Activated T-cell treated with anti-CD3 and anti-CD28 coated beads, Interleukin-2, amount 50 U/mL, for 48 hours (primary cell): ENCODE measurements at regions not wholly inside any gene's neighbourhood (a gene's known extent, or its start where the extent isn't known, plus 50 kb on each side); places are given as distances from the start of the nearest gene placed in this dataset.
"Not testable (repeated sequence)": the region's sequence is repeated elsewhere in the genome, so short reads cannot be mapped to it uniquely, and the experiment has no call there.

ENCODE experiments used
- DNase-seq, 2 experiments: peaks; one replicate each; pipeline ENCODE4 v3.0.0-alpha.2; 2020

DNA sequence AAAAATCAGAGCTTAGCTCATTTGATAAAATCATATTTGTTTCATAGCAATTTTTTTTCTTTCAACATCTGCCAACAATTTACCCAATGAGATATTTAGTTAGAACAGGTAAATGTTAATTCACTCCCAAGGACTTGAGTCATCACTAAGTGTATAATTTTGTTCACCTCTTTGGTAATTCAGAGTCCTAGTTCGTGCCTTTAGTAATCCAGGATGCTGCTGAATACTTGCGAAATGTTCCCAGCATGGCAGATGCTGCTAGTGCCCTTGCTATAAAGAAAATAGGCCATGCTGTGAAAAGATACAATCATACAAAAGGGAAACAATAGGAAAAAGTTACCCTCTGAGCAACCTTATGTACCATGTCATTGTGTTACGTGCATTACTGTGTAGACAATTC, 210.5 kb downstream of the CSNK1G3 start:
- DNase-seq = no peak

DNA sequence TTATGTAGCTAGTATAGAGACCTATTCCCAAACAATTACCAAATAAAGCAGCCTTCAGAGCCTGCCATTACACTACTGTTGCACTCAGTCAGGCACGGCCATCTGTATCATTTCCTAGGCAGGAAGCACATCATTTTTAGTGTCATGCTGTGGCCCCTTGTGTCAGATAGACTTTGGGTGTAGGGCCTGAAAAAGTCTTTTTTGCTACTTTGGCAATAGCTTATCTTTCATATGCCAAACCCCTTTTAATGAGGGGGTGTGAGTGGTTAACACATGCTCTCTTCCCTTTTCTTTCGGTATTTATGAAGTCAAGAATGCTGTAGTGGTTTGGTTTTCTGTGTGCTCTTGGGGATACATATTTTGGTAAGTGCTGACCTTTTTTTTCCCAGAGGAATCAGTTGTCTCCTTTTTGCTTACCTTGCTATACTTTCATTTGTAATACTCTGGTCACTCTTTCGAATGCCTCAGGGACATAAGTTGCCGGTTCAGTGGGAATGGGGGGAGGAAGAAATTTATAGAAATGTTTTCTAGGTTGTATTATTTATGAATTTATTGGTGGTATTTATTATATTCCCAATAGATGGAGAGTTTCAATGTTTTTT, 209.8 kb downstream of the CSNK1G3 start:
- DNase-seq = no peak

DNA sequence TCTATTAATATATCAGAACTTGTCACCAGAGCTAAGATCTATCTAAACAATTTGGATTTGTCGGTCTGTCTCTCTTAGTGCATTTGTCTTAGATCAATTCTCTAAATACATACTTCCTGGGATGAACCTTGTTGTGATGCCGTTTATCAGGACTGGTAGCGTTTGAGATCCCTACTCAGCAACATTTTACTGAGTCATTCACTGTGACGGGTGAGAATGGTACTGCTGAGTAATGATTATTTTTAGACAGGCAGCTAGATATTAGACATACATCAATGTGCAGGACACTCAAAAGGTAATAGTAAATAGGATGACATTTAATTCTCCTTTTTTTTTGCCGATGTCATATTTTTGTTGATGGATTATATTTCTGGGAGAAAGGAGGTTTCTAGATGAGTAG, 209.0 kb downstream of the CSNK1G3 start:
- DNase-seq = no peak

DNA sequence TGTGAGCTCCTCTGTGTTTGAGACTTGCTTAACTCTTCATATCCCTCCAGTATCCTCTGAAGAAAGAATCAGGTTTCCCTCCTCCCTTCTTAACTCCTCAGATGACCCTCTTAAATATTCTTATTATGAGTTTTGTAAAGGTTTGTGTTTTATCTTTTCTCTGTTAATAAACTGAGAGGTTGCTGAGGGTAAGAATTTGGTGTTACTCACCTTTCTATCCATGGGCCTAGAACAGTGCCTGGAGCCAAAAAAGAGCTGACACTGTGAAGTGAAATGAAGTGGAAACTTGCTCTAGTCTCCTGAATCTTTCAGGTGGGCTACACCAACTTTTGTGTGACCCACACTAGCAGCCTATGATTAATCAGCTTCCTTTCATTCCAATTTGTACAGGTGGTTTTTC, 208.4 kb downstream of the CSNK1G3 start:
- DNase-seq = no peak

DNA sequence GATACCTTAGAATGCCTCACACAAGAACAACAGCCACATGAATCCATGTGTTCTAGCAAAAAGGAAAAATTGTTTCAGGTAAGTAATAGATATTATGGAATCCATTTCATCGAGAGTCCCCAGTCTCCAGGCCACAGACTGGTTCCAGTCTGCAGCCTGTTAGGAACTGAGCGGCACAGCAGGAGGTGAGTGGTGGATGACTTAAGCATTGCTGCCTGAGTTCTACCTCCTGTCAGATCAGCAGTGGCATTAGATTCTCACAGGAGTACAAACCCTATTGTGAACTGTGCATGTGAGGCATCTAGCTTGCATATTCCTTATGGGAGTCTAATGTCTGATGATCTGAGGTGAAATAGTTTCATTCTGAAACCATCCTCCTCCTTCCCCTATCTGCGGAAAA, 207.0 kb downstream of the CSNK1G3 start:
- DNase-seq = no peak

DNA sequence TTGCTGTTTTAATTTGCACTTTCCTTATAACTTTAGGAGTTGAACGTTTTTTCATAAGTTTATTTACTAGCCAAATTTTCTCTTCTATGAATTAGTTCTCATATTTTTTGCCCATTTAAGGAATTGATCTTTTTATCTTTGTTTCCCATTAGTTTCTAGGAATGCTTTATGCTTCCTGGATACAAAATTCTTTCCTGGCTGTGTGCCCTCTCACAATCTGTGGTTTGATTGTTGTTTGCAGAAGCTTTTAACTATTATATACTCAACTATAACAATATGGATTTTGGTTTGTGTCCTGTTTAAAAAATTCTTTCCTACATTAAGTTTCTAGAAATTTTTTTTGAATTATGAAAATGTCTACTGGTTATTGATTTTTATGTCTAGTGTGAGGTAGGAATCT, 206.3 kb downstream of the CSNK1G3 start:
- DNase-seq = no peak

DNA sequence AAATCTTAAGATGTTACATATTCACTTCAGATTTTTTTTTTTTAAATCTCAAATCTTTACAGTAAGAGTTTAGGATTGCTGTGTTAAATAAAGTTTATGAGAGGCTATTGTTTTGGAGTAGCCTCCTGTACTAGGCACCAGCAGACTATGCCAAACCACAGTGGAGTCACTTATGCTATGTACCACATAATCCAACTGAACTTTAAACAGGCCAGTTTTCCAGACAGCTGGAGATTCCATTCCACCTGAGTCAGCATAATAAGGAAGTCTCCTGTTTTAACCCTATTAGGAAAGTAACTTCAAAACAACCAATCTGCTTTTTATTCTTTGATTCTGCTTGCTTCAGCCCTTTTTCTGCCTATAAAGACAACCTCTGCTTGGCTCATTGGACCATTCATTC, 205.2 kb downstream of the CSNK1G3 start:
- DNase-seq = no peak

DNA sequence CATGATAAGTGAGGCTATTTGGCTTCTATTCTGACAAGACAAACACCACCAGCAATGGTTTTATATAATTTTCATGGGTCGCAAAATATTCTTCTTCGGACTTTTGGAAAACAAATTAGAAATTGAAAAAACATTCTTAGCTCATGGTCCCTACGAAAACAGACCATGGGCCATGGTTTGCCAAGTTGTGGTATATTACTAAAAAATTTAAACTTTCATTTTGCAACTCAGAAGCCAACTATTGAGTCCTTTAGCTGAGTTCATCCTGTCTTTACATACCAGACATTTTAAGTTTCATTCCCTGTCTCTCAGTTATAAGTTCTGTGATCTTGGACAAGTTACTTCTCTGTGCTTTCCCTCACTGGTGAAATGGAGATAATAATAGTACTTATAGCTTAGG, 198.1 kb downstream of the CSNK1G3 start:
- no peak for DNase-seq

DNA sequence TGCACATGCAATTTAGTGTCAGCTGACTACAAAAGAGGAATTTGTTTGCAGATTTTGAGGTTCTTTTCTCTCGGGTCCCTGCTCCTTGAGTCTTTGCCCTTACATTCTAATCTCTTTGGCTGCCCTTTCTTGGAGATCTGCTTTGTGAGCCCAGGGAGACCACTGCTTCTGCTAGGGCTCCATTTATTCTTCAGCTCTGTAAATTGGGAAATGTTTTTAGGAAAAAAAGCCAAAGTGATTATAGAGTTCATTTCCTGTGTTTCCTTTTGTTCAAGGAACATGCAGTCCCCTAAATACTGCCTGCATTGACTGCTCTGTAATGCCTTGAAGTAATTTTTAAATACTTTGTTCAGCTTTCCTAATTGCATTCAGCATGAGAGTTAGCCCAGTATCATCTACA, 197.4 kb downstream of the CSNK1G3 start:
- DNase-seq = no peak

DNA sequence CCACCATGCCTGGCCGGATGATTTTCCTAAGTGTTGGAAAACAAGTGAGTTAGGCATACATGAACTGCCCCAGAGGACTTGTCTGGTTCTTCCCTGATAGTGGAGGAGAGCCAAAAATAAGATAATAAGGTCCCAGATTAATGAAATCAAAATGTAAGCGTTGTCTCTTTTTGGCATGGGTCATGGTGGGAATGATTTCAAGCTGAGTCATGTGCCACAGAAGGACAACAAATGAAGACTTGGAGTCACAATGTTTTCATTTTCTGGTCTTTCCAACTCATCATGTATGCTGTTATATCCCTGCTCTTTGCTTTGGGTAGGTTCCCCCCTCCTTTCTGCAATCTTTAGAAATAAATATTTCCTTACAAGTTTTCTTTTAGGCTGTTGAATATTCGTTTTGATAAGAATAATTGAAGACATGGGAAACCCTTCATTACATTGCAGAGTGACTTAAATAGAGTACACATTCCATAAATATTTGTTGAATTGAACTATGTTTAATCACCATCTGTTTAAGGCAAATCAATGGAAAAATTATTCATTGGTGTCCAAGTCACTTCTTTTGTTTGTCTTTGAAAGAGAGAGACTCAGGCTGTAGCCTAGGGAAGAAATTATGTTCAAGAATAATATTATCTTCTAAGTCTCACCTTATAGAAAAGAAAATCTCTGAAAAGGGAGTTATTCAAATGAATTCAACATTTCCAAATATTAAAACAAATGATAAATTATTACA, 196.3 kb downstream of the CSNK1G3 start:
- DNase-seq = no peak

DNA sequence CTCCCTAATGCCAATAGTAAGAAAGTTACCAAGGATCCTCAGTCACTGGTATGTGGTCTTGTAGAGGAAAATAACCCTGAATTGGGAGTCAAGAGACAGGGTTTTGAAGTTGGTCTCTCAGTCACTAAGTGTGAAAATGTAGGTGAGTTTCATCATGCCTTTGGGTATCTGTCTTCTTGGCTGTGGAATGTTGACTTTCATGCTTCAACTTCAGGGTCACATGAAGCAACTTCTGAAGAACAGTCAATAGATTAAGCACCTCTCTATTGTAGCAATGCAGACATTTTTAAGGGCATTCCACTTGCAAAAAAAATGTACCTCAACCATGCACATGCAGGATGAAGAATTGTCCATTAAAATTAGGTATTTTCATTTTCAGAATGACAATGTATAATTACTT, 194.6 kb downstream of the CSNK1G3 start:
- DNase-seq = no peak

DNA sequence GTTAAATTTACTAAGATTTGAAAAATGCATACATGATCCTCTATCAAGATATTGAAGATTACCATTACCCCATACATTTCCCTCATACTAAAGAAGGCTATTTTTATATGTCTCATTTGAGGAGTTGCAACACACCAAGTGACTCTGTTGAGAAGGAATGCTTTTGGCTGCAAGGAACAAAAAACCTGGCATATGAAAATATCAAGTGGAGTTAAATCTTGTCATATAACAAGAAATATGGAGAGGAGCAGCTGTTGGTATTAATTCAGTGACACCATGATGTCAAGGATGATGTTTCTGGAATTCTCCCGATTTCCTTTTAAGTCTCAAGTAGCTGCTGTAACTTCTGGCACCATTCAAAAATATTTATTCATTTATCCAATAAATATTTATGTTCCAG, 193.8 kb downstream of the CSNK1G3 start:
- DNase-seq = no peak

DNA sequence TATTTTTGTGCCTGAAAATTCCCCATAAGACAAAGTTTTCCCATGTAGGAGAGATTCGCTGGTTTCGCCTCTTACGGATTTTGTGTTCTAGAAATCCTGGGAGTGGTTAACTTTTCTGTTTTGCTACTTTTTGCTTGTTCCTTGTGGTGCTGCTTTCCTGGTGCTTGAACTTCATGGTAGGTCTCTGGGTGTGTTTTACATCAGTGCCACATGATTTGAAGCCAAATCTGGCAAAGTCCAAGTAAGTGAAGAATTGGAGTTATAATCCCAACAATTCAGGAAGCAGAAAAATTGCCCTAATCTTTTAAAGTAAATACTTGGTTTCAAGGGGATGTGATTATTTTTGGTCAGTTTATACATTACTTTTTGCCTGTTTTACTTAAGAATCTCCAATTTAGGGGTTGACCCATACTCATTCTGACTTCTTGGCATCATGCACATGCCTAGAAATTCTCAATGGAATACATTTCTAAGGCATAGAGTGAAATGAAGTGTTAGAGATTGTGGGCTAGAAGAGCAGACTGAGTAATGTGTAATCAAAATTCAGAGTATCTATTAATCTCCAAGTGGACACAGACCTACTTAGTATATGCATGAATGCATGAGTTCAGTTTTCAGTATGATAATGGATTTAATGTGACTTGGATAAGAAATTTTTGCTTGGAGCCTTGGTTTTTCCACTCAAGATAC, 189.7 kb downstream of the CSNK1G3 start:
- no peak for DNase-seq

DNA sequence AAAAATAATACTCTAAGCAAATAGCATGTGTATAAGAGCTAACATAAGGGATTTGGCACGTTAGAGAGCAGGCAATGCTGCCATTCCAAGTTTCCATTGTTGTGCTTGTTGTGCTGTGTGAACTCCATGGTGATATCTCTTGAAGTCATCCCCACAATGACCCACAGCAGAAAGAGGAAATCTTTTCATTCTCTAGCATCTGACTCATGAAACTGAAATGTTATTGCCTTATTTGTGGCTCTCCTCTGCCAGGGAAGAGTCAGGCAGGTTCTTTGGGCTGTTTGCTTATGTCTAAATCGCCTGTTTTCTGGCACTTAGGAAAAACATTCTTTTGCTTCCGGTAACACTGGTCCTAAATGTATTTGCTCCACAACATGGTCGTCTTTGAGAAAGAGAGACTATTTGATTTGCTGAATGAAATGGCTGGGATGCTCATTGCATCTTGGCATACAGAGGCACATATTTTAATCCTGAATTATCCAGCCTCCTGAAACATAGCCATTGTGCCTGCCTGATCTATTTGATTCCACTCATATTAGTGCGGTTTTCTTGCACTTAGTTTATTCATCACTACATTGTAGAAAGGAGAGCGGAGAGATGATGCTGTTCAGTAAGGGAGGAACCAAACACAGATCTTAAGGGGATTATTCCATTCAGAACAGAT, 188.8 kb downstream of the CSNK1G3 start:
- DNase-seq = no peak

DNA sequence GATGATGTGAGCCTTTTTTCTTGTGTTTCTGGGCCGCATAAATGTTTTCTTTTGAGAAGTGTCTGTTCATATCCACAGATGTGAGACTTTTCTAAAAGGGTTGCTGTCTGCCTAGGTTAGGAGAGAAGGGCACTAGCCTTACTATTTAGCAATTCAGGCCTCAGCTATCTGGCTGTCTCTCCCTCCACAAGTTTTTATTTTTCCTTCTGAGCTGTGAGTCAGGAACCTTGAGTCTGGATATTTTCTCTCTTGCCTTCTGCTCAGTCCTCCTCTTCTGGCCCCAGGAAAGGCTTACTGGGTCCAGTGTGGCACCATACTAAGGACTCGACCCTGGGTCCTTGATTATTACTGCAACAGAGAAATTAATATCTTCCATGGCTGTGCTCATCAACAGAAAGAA, 187.6 kb downstream of the CSNK1G3 start:
- DNase-seq = no peak

DNA sequence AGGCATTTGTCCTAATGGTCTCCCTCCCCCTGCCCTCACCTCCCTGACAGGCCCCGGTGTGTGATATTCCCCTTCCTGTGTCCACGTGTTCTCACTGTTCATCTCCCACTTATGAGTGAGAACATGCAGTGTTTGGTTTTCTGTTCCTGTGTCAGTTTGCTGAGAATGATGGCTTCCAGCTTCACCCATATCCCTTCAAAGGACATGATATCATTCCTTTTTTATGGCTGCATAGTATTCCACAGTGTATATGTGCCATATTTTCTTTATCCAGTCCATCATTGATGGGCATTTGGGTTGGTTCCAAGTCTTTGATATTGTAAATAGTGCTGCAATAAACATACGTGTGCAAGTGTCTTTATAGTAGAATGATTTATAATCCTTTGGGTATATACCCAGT, 187.0 kb downstream of the CSNK1G3 start:
- not testable (repeated sequence) for DNase-seq

DNA sequence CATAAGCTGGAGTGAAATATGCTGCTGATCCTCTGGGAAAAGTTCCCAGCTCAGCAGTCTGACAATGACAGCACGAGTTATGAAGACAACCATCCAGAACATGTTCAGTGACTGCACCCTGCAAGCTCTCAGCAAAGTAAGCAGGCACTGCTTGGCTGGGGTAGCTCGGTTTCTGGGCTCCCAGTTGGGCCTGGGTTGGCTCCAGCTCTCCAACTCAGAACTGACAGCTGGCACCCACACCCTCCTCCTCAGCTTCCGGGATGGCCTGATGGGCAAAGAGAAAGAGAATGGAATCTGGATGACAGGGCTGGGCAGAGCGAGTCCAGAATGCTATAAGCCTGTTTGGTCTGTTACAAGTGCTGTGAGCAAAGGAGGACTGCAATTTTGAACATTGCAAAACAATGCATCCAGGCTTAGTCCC, 185.0 kb downstream of the CSNK1G3 start:
- DNase-seq = no peak

DNA sequence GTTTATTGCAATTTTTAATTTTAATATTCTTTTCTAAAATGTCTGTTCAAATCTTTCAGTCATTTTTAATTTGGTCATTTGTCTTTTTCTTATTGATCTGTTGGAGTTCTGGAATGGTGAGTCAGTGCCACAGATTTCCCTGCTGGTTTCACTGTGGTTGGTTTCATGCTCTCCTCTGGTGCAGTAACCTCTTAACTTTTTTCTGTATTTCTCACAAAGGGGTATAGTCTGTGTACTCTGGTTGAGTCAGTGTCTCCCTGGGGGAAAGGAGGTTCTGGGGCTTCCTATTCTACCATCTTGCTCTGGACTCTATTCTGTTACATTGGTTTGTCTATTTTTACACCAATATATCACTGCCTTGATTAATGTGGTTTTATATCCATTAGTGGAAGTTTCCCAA, 178.8 kb downstream of the CSNK1G3 start:
- no peak for DNase-seq

DNA sequence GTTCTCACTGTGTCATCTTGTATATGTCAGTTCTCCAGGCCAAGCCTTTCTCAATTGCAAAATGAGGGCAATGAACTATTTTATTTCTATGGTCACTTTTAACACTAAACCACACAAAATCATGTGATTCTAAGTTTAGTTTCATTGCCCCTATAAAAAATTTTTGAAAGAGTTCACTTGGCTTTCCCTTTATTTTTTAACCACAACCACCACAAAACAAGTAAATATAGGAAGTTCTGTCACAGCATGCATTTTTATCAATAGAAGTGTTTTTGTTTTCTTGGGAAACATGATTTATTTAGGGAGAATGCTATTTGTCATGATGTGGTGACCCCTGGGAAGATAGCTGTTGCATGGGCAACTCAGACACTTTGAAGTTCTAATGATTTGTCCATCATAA, 169.1 kb downstream of the CSNK1G3 start:
- DNase-seq = no peak

DNA sequence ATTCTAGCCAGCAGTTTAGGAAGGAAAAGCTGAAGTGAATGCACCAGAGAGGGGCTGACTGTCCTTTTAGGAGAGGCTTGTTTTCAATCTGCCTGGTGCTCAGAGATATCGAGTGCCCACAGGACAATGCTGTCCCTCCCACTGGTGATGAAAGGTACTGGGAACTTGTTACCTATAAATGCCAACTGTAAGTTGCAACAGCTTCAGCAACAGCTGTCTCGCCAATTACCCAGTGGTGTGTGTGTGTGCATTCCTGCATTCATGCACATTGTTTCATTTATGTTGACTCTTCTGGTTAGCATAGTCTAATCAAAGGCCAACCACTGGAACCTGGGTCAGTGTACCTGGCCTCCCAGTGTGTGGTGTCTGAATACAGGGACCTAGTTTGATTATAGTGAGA, 161.1 kb downstream of the CSNK1G3 start:
- DNase-seq = no peak

DNA sequence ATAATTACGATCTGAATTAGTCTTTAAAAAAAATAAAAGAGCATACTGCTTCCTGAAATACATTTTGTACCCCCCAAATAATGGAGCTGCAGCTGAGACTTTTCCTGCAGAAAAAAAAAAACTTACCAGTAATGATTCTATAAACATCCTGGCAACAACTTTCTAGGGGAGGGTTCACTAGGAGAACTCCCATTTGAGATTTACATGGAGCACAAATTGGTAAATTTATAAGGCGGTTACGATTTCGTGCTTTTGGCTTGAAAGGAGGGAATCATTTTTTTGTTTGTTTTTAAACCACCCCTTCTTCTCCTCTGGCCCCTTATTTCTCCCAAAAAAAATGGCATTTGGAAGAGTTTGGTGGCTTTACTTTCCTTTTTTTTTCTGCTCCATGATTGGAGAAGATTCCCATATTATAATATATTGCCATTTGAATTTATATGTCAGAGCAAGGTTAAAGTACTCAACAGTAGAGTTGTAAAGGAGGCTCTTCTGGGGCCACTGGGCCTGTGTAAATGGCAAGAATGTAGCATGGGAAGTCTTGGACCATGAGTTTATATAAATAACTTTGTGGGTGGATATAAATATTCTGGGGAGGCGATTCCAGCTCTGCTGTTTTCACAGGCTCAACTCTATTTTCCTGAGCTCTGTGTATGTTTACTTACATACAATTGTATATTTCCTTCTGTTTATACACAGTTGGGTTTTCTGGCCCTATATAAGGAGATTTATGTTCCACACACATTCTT, 159.9 kb downstream of the CSNK1G3 start:
- DNase-seq = no peak

DNA sequence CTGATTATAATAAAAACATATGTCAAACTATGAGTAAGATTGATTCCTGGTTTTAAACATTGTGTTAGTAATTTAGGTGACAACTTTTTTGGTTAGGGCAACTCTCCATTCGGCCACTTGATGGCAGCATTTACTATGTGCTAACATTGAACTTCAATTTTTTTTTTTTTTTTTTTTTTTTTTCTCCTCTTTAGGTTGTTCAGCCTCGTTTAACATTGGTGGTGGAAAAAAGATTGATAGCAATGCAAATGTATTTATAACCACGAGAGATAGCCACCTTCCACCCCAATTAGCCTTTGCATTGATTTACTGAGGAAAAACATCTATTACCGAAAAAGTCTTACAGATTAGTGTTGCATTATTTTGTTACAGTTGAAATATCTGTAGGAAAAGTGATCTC, 159.1 kb downstream of the CSNK1G3 start:
- DNase-seq = peak; percentile 56 to 62
